ENCODE measurements at regions not wholly inside any gene's neighbourhood (a gene's known extent, or its start where the extent isn't known, plus 50 kb on each side); places are given as distances from the start of the nearest gene placed in this dataset.

- DNase-seq (no peak), FAIRE-seq (no peak), ATAC-seq (no peak)
- TF ChIP-seq CTCF (IDR thresholded peaks at IDR 0.05), result no peak
- no peaks in the 10 kb centered on the region for H3K27me3 ChIP-seq
- H3K36me3 ChIP-seq, result no peaks in the 10 kb centered on the region
- no peaks in the 10 kb centered on the region for H3K9me3 ChIP-seq
- WGBS, 2 donors, result 38 to 42% methylated on average over 2 of the region's 2 CpGs
- no peak overlapping the region for H3K4me3 ChIP-seq
- intact Hi-C loops (cut with DNase I), result no loop called here
- H3K4me1 ChIP-seq, result no peaks in the 10 kb centered on the region
- H3K27ac ChIP-seq, result no peak overlapping the region
These were observed 320.2 kb downstream of the TMEM161B start for GRCh38 chr5:87948486-87948885.

GRCh38 chr5:87946271-87946670, 322.4 kb downstream of the TMEM161B start:
- Histone ChIP-seq H3K36me3 (no peaks in the 10 kb centered on the region), H3K4me1 (no peaks in the 10 kb centered on the region), H3K27me3 (no peaks in the 10 kb centered on the region), H3K27ac (no peak overlapping the region), H3K9me3 (no peaks in the 10 kb centered on the region), H3K4me3 (no peak overlapping the region)
- DNase-seq (no peak), FAIRE-seq (no peak), ATAC-seq (no peak)
- 27 to 28% methylated on average over 4 of the region's 4 CpGs for WGBS, 2 donors
- no peak for TF ChIP-seq CTCF (IDR thresholded peaks at IDR 0.05)
- intact Hi-C loops (cut with DNase I), result no loop called here

- intact Hi-C loops (cut with DNase I), result no loop called here
- TF ChIP-seq CTCF (IDR thresholded peaks at IDR 0.05), result no peak
- DNase-seq (no peak), FAIRE-seq (no peak), ATAC-seq (no peak)
- H3K9me3 ChIP-seq, result no peaks in the 10 kb centered on the region
- WGBS, 2 donors, result 62 to 78% methylated on average over 2 of the region's 2 CpGs
- no peaks in the 10 kb centered on the region for H3K4me1 ChIP-seq
- H3K27ac ChIP-seq, result no peak overlapping the region
- no peaks in the 10 kb centered on the region for H3K27me3 ChIP-seq
- no peaks in the 10 kb centered on the region for H3K36me3 ChIP-seq
- H3K4me3 ChIP-seq, result no peak overlapping the region
These were observed 323.4 kb downstream of the TMEM161B start for GRCh38 chr5:87945286-87945650.

GRCh38 chr5:87944553-87945285, 323.9 kb downstream of the TMEM161B start:
- intact Hi-C loops (cut with DNase I), result no loop called here
- DNase-seq, result no peak
- ATAC-seq, result peak in 2 of 4 donors; percentile 11 to 20

More at GRCh38 chr5:87944553-87945285, 323.9 kb downstream of the TMEM161B start:
- Histone ChIP-seq H3K4me1 (no peaks in the 10 kb centered on the region), H3K4me3 (no peak overlapping the region), H3K9me3 (no peaks in the 10 kb centered on the region), H3K27ac (no peak overlapping the region), H3K36me3 (no peaks in the 10 kb centered on the region), H3K27me3 (no peaks in the 10 kb centered on the region)
- WGBS, 2 donors, result 10 to 11% methylated on average over 9 of the region's 9 CpGs
- FAIRE-seq, result no peak
- TF ChIP-seq CTCF (IDR thresholded peaks at IDR 0.05), result no peak

Measured in pancreas (tissue), 10 donors.